Fibroblast of peridontal ligament (primary cell): ENCODE measurements at regions not wholly inside any gene's neighbourhood (a gene's known extent, or its start where the extent isn't known, plus 50 kb on each side); places are given as distances from the start of the nearest gene placed in this dataset.

Source experiments
- DNase-seq: peaks from one replicate; pipeline ENCODE4 v3.0.0-alpha.2; 2010; ENCODE audit errors: extremely low read depth

DNA sequence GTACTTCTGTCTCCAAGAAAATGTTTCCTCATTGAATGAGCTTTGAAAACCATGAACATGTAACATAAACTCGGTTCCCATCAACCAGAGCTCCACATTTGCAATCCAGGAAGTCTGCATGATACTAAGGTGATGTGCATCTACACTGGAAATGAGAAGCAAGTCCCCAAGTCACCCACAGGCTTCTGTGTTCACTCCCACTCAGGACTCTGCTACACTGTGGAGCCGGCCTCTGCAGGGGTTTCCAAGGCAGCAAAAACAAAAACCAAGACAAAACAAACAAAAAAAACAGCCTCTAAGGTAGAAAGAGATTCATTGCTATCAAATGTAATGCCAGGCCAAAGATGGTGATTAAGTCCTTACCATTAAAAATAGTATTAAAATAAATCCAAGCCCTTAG lies 593.7 kb downstream of the IRX1 start:
- DNase-seq, result no peak

DNA sequence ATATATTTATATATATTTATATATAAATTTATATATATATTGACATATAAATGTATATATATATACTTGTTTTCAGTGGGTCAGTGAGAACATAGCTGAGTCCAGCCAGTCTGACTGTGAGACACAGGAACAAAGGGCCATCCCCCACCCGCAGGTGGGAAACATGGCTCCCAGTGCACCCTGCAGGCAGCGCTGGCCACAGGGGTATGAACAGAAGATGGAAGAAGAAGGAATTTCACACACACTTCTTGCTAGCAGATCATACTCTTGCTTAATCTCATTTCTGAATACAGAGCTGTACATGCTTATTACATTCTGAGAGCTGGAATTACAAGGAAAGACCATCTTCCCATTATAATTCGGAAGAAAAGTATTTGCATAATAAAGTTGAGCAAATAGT lies 595.4 kb downstream of the IRX1 start:
- DNase-seq, result no peak

DNA sequence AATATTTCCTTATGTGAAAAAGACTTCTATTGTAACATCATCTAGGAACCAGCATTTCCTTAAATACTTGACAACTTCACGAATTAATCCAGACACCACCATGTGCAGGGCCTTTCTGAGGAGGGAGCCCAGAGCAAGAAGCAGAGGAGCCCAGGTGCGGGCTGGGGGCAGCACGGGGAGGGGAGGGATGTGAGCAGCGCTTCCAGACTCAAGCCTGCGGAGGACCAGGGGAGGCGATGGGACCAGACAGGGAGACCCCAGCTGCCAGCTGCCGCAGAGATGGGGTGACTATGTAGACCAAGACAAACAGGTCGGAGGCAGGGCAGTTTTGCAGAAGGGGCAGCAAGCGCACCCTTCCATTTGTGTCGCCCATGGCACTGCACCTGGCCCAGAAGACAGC lies 596.1 kb downstream of the IRX1 start:
- no peak for DNase-seq

DNA sequence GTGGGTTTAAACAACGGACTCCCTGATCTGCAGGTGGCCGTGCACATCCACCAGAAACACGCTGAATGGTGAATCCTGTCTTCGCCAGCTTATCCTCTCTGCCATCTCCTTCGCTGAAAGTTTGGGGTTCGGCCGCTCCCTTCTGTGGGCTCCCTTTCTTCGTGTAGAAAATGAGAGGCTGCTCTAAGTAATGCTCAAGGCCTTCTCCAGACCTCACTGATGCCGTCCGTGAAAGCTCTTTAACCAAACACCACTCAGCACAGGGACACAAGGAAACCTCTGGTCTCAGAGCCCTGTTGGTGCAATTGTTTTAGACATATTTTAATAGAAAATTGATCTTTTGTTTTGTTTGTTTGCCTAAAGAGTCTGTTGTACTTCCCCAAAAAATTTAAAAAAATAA lies 596.5 kb downstream of the IRX1 start:
- no peak for DNase-seq

DNA sequence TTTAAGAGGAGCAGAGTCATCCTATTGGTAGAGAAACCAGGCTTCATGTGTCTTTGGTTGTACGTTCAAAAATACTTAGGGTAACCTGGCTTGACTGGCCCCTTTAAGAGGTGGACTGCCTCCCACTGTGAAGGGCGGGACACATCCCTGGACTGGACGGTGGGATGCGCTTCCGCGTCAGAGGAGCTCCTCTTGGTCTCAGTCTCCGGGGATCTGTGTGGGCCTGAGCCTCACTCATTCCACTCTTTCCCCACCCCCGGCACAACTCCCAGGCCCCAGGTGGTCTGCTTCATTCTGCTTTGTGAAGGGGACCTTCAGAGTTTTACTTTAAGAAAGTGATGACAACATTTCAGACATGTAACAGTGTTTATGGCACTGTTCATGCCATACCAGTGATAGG lies 601.1 kb downstream of the IRX1 start:
- DNase-seq, result no peak

DNA sequence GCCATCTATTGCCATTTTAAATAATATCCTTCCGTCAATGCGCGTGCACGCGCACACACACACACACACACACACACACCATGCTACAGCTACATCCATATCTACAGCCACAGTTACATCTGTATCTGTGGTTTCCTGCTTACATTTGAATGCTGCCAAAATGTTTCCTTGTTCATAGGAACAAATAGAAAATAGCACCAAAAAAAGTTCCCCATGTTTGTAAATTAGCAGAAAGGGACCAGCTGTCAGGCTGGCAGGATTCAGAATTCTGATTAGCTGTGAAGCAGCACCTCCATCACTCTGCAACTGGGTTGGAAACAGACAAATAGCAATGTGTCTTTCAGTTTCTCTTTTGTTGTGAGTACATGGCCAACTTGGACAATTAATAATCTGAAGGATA lies 601.5 kb downstream of the IRX1 start:
- DNase-seq, result no peak

DNA sequence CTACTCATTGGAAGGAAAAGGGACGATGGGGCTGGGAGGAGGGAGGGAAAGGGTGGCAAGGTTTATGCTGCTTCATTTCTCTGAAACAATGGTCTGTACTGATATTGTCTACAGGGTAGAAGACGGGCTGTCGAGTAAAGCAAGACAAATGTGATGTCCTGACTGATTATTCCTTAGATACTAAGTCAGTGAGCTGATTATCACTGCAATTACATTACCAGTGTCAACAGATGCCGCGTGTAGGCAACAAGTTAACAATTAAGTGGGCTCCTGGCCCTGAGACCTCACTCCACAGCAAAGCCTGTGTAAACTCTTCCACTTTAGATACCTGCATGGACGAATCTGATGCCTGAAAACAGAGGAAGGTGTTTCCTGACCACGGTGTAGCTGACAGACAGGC lies 602.8 kb downstream of the IRX1 start:
- no peak for DNase-seq

DNA sequence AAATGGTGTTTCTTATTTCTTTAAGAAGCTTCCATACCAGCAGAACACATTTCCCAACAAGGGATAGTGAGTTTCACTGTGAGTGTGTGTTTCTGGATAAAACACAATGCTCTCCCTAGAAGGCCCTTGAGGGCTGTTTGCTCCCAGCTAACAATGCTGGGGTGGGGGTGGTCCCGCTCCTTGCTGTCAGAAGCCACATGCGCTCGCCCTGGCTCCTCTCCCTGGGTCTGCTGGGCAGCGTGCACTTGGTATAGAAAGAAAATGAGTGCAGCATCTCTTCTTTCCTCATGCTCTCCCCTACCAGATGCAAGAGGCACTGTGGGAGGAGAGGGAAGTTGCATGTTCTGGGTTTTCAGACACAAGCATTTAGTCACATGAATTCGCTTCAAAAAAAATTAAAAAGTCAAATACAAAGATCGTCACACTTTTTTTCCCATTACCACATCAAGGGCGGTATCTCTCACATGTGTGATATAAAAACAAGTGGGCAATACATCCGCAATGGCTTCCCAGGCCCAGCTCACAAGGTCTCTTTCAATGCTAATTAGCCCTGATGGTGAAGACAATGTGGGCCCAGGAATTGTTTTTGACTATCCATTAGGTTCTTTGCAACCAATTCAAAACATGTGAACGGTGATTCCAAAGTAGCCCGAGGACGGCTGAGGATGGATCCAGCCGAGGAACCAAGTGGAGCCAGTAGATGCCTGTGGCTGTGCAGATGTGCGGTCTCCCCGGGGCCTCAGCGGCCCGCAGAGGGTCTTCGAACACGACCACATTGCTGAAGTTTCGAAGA lies 603.6 kb downstream of the IRX1 start:
- DNase-seq, result no peak

DNA sequence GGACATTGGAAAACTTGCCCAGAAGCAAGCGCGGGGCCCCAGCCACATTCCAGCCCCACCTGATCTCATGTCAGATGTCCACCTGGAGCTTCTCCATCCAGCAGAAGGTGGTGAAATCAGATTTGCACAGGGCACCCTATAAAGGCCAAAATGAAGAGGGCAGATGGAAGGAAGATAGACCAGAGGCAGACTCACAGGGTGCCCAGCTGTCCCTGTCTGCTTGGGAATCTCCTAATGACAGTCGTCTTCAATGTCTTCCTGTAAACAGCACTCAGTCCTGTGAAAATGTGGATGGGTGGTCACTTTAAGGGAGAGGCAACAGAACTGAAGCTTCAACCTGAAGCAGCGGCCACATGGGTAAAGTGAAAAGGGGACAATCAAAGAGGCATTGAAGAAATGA lies 607.5 kb downstream of the IRX1 start:
- DNase-seq, result no peak

DNA sequence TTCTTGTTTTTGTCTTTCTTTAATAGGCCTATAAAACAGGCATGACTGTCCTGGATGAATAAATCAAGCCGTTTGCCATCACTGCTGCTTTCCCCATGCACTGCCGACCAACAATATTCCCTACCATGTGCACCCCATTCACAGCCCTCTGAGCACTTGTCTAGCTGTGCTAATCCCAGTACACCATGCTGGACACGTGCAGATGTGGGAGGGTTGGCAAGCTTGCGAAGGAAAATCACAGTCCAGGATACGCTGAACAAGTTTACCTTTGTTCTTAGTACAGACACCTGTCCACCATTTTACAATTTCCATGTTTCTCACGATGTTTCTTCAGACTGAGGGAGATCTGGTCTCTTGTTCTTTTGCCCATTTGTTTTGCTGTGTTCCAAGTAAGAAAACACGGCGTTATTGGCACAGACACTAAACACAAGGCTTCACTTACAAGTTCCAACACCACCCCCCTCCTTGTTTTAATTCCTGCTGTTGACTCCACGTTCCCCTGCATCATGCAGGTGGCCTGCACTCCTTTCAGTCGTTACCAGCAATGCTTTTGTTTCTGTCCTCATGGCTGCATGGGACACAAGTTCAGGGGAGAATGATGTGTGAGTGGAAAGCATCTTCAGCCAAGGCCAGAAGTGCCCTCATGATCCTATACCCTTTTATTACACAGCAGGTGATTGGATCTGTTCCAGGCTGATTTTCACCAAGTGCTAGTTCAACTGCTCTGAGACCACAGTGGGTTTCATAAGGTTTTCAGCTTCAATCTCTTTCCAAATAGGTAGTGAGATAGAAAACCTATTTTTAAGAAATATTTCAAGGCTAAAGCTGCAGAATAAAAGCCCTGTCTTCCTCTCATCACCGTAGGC lies 608.9 kb downstream of the IRX1 start:
- DNase-seq, result no peak

DNA sequence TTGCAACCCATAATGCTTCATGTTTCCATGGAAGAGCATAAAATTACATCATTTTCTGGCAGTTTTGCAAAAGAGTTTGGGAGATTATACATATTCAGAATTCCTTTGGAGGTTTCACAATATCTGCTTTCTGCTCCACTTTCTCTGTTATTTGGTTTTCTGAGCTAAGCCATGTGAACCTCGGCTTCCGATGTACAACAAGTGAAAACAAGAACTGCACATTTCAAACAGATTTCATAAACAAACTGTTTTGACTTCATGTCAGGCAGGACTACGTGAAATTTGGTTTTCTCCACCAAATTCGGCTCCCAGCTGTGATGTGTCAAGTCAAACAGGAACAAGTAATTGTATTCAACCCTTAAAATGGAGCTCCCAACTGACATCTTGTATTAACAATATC lies 609.8 kb downstream of the IRX1 start:
- no peak for DNase-seq

DNA sequence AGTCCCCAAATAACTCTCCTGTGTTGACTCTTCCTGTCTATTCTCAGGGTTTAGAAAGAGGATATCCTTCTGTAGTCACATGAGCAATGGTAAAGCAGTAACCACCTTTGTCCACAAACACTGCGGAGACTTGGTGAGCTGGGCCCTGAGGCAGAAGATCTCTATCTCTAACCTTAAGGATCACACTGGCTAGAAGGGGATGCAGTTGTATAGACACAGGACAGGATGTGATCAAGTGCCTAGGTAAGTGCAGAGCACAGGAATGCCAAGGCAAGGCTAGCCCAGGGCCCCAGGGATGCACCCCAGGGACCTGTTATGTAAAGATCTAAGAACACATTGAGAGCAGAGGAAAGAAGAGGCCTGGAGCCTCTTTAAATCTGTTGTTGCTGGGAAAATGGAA lies 610.5 kb downstream of the IRX1 start:
- no peak for DNase-seq

DNA sequence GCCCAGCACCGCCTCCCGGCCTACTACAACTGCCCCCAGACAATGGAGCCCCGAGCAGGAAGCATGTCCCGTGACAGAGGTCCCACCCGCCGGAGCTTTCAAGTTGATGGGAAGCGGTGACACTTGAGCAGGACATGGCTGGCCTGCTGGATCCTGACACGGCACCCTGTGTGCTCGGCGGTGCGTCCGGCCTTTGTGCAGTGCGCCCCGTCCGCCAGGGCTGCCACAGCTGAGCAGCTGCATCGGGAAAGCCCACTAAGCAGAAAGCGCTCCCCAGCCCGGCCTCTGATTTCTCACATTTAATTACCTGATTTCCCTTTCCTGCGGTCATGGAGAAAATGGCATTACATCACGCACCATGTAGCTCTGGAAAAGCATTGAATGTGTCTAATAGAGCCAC lies 611.9 kb downstream of the IRX1 start:
- no peak for DNase-seq

DNA sequence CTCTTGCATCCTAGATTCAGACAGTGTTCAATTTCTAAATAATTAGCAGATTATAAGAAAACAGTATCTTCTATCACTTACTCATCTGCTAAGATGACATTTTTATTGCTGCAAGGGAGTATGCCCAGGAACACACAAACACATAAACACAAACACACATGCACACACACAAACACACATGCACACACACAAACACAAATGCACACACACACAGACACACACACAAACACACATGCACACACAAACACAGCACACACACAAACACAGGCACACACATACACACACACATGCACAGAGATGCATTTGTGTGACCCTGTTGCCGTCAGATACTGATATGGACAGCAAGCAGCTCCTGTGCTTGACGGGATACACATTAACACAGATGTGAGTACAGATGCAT lies 612.9 kb downstream of the IRX1 start:
- no peak for DNase-seq

DNA sequence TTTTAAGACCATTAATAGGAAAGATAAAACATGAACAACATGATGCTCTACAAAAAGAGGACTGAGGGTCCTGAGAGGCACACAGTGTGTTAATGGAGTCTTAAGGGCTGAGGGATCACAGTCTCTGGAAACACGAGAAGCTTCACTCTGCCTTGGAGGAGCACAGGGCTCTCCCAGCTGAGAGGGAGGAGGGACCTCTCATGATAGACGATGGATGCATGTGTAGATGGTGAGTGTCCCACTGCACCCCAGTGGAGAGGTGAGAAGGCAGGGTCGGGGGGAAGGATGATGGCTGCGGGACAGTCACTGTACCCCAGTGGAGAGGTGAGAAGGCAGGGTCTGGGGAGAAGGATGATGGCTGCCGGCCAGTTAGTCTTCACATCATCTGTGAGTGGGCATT lies 613.4 kb downstream of the IRX1 start:
- no peak for DNase-seq

DNA sequence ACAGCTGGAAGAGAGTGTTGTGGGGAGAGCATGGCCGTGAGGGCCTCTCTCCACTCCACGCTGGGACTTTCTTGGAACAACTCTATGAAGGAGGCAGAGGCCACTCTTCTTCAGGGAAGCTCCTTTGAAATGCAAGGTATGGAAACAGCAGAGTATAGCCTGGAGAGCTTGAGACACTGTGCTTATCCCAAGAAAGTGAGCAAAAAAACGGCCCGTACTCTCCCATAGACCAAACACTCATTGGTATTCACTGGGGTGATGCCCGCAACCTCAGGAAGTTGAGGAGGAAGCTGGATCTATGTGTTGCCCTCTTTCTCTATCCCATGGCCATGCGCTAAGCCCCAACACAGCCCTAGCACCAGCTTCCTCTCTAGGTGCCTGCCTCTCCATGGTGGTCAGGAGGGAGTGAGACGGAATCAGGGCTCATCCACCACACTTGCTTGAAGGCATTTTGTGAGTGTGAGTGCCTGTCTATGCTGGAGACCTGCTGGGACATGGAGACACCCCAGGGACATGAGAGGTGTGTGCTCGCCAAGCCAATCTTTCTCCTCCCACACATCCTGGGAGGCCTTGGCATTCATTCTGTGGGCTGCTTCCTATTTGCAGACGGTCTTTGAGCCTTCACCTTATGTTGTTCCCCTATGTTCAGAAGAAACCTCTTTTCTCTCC lies 616.6 kb downstream of the IRX1 start:
- no peak for DNase-seq

DNA sequence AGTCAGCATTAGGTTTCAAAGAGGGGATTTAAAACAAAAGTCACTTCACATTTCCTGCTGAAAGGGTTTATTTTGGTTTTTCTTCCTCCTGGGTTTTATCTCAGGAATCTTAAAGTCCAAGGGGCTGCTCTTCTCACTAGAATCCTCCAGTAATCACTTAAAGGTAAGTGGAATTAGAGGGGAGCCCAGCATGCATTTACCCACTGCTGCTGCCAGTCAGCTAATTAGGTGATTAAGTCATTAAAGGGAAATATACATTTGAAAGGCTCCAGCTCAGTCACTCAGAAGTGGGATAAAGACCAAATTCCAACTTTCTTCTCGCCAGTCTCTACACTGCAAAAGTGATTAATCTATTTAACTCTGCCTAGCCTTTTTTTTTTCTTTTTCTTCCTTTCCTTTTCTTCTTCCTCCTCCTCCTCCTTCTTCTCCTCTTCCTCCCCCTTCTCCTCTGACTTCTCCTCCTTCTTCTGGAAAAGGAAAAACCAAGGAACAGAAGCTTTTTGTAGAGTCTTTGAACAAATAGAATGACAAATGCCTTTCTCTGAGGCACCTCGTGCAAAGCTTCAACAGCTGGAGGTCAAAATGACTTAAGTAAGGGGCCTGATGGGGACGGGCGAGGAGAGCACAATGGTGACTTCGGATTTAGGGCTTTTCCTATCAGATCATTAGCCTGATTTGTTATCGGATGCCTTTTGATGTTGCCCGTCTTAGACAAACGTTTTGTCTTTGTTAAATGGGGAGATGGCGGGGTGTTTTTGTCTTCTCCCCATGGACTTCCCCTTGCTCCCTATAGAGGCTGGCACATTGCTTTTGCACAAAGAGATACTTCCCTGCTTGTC lies 617.6 kb downstream of the IRX1 start:
- DNase-seq, result no peak

DNA sequence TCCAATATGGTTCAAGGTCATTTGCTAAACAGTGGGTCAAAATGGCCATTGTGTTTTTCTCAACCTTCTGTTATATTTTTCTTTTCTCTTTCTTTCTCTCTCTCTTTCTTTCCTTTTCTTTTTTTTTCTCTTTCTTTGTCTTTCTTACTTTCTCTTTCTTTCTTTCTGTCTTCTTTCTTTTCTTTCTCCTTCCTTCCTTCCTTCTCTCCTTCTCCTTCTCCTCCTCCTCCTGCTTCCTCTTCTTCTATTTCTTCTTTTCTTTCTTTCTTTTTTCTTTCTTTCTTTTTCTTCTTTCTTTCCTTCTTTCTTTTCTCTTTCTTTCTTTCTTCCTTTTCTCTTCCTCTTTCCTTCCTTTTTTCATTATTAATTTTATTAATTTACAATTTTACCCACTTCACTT lies 619.5 kb downstream of the IRX1 start:
- no peak for DNase-seq

DNA sequence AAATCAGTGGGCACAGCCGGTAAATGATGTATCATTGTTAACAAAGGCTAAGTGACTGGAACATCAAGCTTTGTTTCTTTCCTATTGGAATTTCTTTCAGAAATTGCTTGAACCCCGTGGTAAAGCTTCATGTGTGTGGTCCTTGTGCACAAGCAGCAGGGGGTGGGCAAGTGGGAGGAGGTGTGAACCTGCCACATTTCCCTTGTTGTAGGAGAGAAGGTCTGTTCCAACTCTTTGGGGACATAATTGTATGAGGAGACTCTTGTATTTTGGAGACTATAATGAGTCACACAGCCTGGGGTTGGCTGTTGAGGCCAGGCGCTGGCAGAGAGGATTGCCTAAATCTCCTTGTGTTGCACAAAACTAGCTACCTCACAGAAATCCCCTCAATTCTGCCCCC lies 620.5 kb downstream of the IRX1 start:
- no peak for DNase-seq

DNA sequence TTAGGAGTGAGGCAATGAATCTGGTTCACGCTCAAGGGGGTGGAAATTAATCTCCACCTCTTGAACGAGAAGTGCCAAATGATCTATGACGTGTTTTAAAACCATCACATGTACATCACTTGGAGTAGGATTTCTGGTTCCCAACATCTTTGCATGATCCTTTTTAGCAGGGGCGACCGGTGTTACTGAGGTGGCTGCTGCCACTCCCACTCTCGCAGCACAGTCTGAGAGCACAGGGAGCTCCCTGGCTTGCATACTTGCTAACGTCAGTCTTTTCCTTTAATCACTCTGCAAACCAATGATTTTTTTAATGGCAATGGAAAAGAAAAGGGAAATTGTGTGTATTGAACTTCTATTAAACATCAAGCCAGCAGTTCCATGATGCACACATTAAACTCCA lies 624.4 kb downstream of the IRX1 start:
- DNase-seq, result no peak

DNA sequence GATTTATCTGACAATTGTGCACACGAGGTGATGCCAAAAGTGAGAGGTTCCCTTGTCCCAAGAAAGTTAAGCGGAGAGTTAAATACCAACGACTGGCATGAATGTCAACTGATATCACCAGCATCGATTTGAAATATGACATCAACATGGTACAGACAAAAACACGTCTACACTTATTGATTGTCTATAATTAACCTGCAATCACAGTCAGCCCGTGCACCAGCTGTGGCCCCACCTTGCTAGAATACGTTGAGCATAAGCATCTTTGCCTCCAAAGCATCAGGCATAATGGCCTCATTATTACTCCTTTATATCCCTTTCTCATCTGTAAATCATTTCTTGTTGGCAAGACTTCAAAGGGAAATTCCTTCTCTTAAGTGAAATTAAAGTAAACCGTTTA lies 625.4 kb downstream of the IRX1 start:
- no peak for DNase-seq

DNA sequence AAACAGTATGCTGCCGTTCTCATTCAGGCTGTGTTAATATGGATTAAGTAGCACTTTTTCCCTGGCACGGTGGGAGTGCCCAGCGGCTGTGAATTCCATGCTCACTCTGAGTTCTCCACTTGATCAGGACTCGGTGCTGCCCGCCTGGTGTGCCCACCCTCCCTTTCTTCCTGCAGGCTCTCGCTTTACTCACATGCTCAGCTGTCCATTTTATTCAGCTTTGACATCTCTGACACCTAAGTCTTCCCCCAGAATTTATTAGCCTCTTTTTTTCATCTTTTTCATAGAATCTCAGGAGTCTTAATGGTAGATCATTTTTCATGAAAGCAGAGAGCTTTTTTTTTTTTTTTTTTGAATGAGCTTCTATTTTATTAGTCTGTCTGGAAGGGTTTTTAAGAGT lies 626.5 kb downstream of the IRX1 start:
- DNase-seq, result no peak
